ENCODE measurements at regions not wholly inside any gene's neighbourhood (a gene's known extent, or its start where the extent isn't known, plus 50 kb on each side); places are given as distances from the start of the nearest gene placed in this dataset.

GRCh38 chr13:31869582-31869981 lies 130.3 kb downstream of the RXFP2 start:
- Histone ChIP-seq H4K5ac (ENCODE audit: low read depth, low read length) (no peak overlapping the region), H2BK120ac (ENCODE audit: low read depth, low read length) (no peak overlapping the region), H2AK5ac (ENCODE audit: low read depth, low read length) (no peak overlapping the region), H3K4me2 (ENCODE audit: low read depth, low read length) (no peak overlapping the region), H2BK15ac (ENCODE audit: low read depth, low read length) (no peak overlapping the region), H3K9me1 (ENCODE audit: insufficient read depth, low read length) (no peaks in the 10 kb centered on the region), H2BK20ac (ENCODE audit: low read depth, low read length) (no peak overlapping the region), H3K18ac (ENCODE audit: low read depth, low read length) (no peak overlapping the region), H3K4me1 (ENCODE audit: control insufficient read depth, insufficient read depth, low read length) (no peaks in the 10 kb centered on the region), H2BK5ac (ENCODE audit: low read depth, low read length, poor library complexity, severe bottlenecking) (no peak overlapping the region), H2AFZ (replicated peaks; ENCODE audit: low read length, poor library complexity) (no peak overlapping the region), H4K8ac (ENCODE audit: low read depth in 2 of 2, low read length in 2 of 2) (no peak overlapping the region), H3K23ac (ENCODE audit: low read depth, low read length) (no peak overlapping the region), H3K4ac (ENCODE audit: low read depth, low read length) (no peak overlapping the region), H3K4me3 (ENCODE audit: insufficient read depth, low read depth, low read length) (no peak overlapping the region), H3K14ac (replicated peaks; ENCODE audit: low read depth, low read length) (no peak overlapping the region), H4K91ac (ENCODE audit: insufficient read depth, low read depth, low read length) (no peak overlapping the region), H4K20me1 (ENCODE audit: insufficient read depth, low read length) (no peaks in the 10 kb centered on the region), H3K9ac (ENCODE audit: low read depth, low read length) (no peak overlapping the region), H3K9me3 (ENCODE audit: control insufficient read depth, insufficient read depth, low read length) (no peaks in the 10 kb centered on the region), H3K56ac (ENCODE audit: extremely low read depth, insufficient read depth, low read length) (no peak overlapping the region), H3K27me3 (ENCODE audit: control insufficient read depth, insufficient read depth, low read length) (peaks cover 5% of the 10 kb centered on the region), H3K79me1 (ENCODE audit: low read depth in 1 of 2, low read length in 2 of 2) (no peaks in the 10 kb centered on the region), H3K27ac (ENCODE audit: insufficient read depth, low read length) (no peak overlapping the region), H2AK9ac (replicated peaks; ENCODE audit: low read depth, low read length, poor library complexity) (no peak overlapping the region), H3K36me3 (ENCODE audit: control insufficient read depth, insufficient read depth, low read length) (no peaks in the 10 kb centered on the region)
- ATAC-seq (ENCODE audit: low read depth) (no peak), DNase-seq (no peak)
- no peak for TF ChIP-seq NFE2L2 (IDR thresholded peaks at IDR 0.05; ENCODE audit: low read depth, low read length)
- no peak for TF ChIP-seq RFX5 (IDR thresholded peaks at IDR 0.05; ENCODE audit: low read depth, low read length)
- no peak for TF ChIP-seq RAD21 (IDR thresholded peaks at IDR 0.05; ENCODE audit: low read length)
- no peak for TF ChIP-seq CEBPB (IDR thresholded peaks at IDR 0.05; ENCODE audit: low read depth, low read length)
- no peak for TF ChIP-seq FOS (IDR thresholded peaks at IDR 0.05; ENCODE audit: low read depth, low read length)
- no peak for TF ChIP-seq MAZ (IDR thresholded peaks at IDR 0.05; ENCODE audit: borderline replicate concordance, low read depth, low read length)
- no peak for TF ChIP-seq CTCF (conservative IDR thresholded peaks at IDR 0.05; ENCODE audit: low read depth, low read length)
- TF ChIP-seq USF2 (IDR thresholded peaks at IDR 0.05; ENCODE audit: low read depth, low read length) = no peak
- no peak for TF ChIP-seq BHLHE40 (IDR thresholded peaks at IDR 0.05; ENCODE audit: low read depth, low read length)
- no peak for TF ChIP-seq POLR2A (IDR thresholded peaks at IDR 0.05; ENCODE audit: low read depth, low read length)
- no TSS peak for BruUV-seq (replicated peaks)
- in situ Hi-C loops (cut with MboI; ENCODE audit: low sequenced_read_pairs) (no loop called here), dilution Hi-C loops (cut with HindIII; ENCODE audit: low sequenced_read_pairs, unreplicated experiment) (no loop called here), intact Hi-C loops (cut with micrococcal nuclease) (no loop called here)
- POLR2A ChIA-PET (ENCODE audit: unreplicated experiment) = no interaction called here
- WGBS, 2 experiments (ENCODE audit: extremely low coverage in 2 of 2, insufficient read length in 1 of 2) = 80% methylated on average over 1 of the region's 2 CpGs; no CpG with 5 or more reads in 1 of the 2 experiments
- CTCF ChIA-PET = no interaction called here
